ENCODE measurements at regions not wholly inside any gene's neighbourhood (a gene's known extent, or its start where the extent isn't known, plus 50 kb on each side); places are given as distances from the start of the nearest gene placed in this dataset.
"Not testable (repeated sequence)": the region's sequence is repeated elsewhere in the genome, so short reads cannot be mapped to it uniquely, and the experiment has no call there.

DNA sequence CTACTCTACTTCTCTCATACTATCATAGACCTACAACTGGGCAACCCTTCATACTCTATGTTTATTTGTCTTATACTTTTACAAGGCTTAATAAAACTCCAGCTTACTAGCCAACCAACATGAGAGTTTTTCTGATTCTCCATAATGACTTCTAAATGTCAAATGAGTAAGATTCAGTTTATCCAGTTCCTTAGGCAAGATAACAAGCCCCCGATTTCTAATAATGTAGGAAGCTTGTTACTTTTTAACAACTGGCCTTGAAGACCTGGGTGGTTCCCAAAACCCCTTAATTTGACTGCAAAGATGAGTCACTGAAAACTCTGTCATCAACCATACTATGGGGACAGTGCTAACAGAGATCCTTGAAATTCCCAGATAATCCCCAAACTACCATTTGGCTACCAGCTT lies 294.6 kb upstream of the ACTBL2 start:
- no peak for DNase-seq

DNA sequence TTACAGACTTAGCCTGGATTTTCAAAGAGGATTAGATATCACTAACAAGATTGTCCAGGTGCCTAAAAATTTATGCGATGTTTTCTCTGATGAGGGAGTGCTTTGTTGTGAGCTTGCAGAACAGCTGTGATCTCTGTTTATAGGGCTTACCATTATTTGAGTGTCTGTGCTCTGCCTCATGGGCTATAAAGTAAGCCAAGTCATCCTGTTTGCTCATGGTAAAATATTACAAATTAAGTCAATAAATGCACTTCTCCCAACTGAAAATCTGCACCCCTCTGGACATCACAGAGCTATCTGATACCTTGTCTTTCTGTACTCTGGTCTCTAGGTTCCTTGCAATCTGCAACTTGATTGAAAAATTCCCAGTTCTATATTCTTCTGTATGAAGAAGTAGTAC lies 293.4 kb upstream of the ACTBL2 start:
- DNase-seq = no peak

DNA sequence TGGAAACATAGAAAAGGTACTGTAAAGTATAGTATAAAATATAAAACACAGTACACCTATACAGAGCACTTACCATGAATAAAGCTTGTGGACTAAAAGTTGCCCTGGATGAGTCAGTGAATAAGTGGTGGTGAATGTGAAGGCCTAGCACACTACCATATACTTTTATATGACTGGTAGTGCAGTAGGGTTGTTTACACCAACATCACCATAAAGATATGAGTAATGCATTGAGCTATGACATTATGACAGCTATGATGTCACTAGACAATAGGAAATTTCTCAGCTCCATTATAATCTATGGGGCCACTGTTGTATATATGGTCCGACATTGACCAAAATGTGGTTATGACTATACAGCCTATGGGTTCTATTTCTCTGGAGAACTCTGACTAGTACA lies 291.8 kb upstream of the ACTBL2 start:
- DNase-seq = no peak

DNA sequence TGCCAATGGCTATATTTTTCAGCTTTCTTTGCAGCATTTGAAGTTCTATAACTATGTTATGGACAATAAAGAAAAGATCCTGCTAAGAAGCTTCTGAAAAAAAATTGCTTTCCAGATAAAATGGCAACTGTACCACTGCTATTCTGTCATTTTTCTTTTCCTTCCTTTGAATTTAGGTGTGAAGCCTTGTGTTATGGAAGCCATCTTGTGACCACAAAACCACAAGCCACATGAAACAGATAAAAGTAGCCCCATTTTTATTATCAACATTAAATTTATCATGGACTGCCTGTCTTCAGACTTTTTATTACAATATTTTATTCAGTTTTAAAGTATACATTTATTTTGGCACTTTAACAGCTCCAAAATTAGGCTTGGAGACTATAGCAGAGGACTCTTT lies 289.9 kb upstream of the ACTBL2 start:
- DNase-seq = no peak

DNA sequence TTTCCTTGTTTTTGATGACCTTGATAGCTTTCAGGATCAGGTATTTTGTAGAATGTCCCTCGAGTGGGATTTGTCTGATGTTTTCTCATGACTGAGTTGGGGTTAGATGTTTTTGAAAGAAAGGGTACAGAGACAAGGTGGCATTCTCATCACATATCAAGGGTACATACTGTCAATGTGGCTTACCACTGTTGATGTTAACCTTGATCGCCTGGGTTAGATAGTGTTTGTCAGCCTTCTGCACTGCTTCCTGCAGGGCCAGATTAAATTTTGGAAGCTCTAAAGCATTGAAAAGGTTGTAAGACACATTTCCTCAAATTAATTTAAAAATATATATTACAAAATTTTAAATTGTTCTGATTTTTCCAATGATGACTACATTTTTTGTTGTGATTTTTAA lies 287.4 kb upstream of the ACTBL2 start:
- no peak for DNase-seq

DNA sequence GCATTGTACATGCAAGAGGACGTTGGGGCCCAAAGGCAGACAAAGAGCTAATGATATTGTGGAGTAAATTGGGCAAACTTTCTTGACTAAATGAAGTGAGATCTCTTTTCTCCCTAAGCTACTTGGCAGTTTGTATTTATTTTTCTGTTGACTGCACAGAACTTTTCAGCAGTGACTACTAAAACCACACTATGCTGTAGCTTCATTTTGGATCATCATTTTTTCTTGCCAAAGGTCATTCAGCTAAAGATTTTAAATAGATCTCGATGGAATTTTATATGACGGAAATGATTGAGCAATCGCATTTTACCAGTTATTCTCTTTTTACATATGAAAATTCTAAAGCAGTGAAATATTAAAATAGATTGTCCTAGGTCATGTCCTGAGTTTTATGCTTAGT lies 286.1 kb upstream of the ACTBL2 start:
- no peak for DNase-seq

DNA sequence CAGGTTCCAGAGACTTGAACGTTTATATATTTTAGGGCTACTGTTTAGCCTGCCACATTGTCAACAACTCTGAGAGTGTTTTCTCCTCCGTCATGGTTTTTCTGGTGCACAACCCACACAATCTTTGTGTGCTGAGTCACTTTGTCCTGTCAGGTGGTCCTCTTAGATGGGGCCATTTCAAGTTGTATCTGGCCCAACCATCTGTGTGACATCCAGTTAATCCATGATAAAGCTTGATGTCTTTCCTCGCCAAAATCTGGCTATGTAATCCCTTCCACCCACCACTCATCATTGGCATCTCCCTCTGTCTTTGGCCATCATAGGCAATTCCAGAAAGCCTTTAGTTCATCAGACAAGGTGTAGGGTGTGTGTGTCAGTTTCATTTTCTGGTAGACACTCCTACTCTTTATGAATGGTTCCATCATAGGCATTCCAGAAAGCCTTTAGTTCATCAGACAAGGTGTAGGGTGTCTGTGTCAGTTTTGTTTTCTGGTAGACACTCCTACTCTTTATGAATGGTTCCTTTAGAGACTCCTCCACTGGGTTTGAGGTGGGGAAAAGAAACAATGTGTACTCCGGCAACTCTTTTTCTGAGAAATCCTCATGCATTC lies 282.0 kb upstream of the ACTBL2 start:
- no peak for DNase-seq

DNA sequence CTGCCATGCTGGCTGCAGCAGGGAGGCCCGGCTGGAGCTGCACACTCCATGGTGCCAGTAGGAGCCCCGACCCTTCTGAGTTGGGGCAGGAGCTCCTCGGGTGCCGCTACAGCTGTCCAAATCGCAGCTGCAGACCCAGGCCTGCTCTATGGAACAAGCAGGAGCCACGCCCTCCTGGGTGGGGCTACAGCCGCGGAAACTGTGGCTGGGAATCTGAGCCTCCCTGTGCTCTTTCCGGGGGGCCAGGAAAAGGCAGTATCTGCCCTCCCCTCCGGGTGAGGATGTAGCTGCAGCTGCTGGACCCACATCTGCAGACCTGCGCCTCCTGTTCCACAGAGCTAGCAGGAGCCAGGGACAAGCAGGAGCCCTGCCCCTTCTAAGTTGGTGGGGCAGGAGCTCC lies 278.9 kb upstream of the ACTBL2 start:
- no peak for DNase-seq

DNA sequence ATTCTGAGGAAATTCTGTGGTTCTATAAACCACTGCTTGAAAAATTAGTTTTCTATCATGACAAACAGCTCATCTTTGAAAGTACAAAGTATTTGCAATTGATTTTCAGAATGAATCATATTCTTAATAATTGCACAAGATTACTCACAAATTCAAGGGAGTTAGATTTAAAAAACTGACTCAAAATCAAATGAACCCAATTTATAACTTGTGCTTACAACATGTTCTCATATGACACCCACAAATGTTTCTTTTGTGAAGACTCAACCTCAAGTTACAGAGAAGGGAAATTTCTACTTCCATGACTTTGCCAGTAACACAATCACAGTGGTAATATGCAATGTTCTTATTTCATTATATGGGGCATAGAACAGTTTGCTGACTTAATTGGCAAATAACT lies 272.0 kb upstream of the ACTBL2 start:
- DNase-seq = no peak

DNA sequence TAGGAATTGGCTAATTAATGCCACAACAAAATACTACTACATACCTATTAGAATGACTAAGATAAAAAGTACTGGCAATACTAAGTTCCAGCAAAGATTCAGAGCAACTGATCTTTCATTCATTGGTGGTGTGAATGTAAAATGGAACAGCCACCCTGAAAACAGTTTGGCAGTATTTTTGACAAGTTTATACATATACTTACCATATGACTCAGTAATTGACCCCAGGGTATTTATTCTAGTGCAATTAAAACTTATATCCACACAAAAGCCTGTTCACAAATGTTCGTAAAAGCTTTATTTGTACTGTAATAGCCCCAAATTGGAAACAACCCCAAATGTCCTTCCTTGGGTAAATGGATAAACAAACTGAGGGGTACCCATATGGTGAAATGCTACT lies 270.8 kb upstream of the ACTBL2 start:
- DNase-seq = no peak

DNA sequence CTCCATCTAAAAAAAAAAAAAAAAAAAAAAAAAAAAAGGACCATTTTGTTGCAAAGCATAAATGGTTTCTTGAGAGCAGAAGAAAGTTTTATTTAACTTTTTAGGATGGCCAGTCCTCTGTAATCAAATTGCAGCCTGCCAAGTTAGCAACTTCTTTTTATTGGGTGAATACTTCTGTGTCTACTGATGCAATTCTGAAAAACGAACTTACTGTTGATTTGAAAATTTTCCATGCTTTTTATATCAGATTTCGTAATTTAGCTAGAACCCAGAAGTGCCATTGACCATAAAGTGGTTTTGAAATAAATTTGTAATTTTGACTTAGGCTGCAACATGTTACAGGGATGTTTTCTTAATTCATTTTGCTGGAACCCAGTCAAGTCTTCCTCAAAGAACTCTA lies 269.1 kb upstream of the ACTBL2 start:
- DNase-seq = no peak

DNA sequence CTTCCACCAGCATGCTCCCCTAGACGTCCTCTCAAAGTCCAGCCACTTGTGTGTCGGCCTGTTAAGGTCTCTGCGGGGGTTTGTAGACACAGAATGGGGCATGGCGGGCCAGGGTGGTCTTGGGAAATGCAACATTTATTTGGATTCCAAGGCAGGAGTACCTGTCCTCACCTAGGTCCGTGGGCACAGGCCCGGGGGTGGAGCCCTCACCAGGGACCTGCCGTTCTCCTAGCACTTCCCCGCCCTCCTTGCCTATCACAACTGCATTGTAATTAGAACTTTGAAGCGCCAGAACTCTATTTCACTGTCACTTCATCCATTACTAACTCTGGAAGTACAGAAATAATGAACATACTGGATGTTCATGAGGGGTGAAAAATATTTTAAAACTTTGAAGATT lies 268.3 kb upstream of the ACTBL2 start:
- DNase-seq = no peak

DNA sequence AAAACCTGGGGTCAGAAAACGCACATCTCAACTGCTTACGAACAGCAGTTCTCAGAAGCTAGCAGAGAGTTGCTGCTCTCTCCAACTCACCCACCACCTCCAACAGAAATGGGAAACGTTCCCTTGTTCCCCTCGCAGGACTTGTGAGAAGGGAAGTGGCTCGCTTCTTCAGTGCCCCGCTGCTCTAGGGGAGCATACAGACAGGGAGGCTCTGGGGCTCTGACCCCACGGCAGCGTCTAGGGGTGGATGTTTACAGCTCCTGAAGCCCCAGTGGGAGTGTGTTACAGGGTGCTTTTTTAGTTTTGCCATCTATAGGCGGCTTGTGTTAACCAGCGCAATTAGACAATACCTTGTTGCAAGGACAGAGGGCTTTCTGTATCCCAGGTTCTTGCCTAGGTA lies 267.7 kb upstream of the ACTBL2 start:
- no peak for DNase-seq

DNA sequence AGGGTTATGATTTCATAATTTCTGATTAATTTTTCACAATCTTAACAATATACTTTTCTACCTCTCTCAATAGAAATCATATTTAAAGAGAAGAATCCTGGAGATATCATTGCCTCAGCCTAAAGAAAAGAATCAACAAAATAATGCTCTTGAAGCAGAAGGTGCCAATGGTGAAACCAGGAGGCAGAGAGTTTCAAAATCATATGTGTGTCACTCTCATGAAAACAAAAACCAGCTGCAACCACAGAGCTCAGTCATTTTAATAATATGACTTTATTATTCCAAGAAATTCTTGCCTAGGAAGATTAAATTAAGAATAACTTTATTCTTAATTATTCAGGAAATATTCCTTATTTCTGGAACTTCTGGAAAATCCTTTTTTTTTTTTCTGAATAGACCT lies 266.8 kb upstream of the ACTBL2 start:
- DNase-seq = no peak

DNA sequence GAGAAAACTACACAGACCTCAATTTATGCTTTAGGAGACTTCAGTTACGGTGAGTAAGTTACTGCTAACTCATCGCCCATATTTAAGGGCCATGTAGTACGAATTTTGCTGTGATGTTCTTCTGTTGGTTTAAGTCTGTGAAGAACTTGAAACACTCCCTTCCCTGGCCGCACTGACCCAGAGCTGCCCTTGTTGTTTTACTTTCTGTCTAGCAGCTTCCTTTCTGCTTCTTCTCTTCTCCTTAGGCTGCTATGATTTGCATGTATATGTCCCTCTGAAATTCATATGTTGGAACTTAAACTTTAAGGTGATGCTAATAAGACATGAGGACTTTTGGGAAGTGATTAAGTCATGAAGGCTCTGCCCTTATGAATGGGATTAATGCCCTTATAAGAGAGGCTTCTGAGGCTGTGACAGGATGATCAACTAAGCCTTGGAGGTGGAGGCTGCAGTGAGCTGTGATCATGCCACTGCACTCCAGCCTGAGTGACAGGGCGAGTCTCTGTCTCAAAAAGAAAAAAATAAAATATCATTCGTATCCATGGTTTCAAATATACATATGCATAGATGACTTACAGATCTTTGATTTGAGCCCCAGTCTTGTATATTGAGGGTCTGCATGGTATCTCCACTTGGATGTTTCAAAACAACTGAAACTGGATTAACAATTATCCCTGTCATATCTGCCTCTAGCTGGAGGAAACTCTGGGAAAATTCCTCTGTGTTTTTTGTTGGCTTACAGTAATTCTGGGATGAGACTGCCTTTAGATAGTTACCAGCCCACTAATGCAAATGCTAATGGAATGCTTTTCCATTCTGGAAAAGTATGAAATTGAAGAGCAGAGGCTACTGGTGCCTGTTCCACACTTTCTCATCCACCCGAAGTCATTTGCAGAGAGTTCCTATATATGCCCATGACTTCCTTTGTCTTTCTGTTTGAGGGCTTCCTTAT lies 263.4 kb upstream of the ACTBL2 start:
- no peak for DNase-seq

DNA sequence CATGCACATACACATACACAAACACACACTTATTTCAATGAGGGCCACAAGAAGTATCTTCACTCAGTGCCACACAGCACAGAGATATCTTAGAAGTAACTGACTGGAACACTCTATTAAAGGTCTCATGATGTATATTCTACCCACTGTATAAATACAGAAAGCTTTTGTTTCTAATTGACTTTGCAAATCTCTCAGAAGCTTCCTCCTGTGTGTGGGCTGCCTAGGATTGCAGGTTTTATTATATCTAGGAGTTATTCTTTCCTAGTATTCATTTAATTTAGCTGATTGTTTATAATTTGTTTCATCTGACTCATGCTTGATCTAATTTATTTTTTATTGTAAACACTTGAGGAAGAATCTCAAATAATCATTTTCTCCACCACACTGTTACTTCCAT lies 262.4 kb upstream of the ACTBL2 start:
- no peak for DNase-seq

DNA sequence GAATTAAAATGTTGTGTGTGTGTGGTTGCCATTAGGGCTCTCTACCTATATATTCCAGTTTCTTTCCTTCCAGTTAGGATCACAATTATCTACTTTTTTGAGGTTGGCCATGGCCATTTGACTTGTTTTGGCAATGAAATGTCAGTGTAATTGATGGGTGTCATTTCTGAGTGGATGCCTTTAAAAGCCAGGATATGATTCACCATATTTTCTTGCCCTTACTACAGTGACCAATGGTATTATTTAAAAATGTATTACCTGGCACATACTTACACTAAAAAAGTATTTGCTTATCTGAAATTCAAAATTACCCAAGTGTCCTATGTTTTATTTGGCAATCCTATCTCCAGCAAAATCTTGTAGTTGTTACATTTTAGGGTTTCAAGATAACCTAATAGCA lies 258.7 kb upstream of the ACTBL2 start:
- no peak for DNase-seq

DNA sequence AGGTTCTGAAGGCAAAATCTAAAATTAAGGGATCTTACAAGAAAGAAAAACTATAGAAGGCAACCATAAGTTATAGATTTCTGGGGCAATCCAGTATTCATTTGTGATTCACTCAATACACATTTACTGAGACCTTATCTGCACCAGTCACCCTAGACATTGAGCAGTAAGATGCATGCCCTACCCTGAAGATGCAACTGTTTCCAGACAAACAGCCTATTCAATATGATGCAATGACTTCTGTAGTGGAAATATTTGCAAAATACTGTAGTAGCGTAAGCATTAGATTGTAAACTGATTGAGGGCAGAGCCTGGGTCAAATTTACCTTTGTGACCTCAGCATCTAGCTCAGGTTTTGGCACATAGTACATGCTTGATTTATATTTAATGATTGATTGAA lies 256.2 kb upstream of the ACTBL2 start:
- DNase-seq = no peak

DNA sequence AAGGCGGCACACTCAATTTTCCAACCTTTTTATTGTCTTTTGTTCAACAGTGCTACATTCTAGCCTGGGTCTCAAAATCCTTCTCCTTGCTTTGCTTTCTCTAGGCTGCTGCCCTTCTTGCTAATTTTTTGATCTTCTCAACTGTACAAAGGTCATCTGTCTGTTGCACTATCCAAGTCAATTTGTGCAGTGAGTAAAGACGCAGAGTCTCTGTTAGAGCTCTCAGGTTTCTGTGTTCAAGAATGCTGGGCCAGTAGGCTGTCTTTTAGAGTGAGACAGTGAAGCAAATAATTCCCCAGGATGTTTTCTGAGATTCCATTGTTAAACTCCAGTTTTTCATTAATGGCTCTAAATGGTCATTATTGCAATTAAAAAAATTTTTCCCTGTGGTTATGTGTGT lies 255.7 kb upstream of the ACTBL2 start:
- no peak for DNase-seq

DNA sequence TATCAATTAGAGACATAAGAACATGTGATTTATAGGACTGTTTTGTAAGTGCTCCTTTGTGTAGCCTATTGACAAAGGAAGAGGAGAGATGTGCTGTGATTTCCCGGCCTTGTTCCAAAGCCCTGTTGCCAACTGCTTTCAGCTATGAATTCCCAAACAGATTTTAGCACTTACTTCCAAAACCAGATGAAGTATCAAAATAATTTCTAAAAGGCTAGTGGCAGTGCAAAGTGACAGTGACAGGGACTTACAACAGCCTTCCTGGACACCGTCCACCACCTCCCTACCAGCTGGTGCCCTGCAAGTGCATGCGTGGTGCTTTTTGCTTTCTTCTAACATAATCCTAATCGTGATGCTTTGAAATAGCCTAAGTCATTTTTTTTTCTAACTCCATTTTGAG lies 254.1 kb upstream of the ACTBL2 start:
- DNase-seq = no peak

DNA sequence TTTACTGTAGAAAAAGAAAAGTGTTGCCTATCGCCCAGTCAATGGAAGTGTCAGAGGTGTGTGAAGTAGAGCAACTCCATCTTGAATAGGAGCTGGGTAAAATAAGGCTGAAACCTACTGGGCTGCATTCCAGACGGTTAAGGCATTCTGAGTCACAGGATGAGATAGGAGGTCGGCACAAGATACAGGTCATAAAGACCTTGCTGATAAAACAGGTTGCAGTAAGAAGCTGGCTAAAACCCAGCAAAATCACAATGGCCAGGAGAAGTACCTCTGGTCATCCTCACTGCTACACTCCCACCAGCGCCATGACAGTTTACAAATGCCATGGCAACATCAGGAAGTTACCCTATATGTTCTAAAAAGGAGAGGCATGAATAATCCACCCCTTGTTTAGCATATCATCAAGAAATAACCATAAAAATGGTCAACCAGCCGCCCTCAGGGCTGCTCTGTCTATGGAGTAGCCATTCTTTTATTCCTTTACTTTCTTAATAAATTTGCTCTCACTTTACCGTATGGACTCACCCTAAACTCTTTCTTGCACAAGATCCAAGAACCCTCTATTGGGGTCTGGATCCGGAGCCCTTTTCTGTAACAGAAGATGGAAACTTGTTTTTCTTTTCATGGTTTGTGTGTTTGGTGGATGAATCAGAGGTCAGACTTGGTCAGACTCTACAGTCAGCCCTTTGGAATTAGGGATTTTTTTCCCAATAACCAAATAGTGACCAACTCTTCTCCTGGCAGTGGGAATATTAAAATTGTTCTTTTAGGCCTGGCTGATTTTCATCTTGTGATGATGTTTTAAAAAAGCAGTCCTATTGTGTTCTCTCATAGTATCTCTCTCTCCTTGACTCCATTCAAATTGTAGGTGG lies 252.9 kb upstream of the ACTBL2 start:
- DNase-seq = not testable (repeated sequence)

DNA sequence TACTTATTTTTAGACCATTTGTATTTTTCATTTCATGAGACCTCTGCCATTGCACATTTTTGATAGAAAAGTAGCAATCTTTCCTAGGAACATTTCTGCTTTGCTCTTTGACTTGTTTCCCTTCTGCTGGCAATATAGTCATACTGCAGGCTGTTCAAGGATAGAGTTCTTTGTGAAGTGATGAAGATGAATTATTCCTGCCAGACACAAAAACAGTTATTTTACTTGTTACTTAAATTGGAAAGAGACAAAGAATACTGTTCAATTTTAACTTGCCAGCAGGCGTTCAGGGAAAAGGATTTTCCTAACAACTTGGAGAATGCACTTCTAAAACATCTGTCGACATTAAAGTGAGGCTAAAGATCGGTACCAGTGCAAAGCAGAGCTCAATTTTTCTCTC lies 251.7 kb upstream of the ACTBL2 start:
- no peak for DNase-seq

DNA sequence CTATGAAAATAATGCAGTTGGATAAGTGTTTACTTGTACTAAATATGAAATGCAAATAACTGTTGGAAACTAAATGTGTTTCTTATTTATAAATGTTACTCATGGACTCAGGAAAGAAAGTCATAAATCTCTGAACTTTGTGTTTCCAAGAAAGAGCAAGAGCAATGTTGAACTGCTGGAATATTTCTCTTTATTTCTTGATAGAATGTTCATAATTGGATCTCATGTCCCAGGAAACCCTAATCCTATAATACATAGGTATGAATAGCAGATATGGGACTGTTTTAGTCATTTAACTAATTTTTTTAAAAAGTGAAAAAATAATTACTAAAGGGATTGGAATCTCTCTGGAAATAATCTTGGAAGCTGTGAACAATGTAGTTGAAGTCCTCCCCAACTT lies 245.0 kb upstream of the ACTBL2 start:
- no peak for DNase-seq

Data from CD4-positive, alpha-beta T cell treated with Interleukin-10 for 1 hour (primary cell).